ENCODE measurements at regions not wholly inside any gene's neighbourhood (a gene's known extent, or its start where the extent isn't known, plus 50 kb on each side); places are given as distances from the start of the nearest gene placed in this dataset.
A peak's percentile ranks its signal among the peaks of the same experiment; 100 is the strongest.
"Not testable (repeated sequence)": the region's sequence is repeated elsewhere in the genome, so short reads cannot be mapped to it uniquely, and the experiment has no call there.

DNA sequence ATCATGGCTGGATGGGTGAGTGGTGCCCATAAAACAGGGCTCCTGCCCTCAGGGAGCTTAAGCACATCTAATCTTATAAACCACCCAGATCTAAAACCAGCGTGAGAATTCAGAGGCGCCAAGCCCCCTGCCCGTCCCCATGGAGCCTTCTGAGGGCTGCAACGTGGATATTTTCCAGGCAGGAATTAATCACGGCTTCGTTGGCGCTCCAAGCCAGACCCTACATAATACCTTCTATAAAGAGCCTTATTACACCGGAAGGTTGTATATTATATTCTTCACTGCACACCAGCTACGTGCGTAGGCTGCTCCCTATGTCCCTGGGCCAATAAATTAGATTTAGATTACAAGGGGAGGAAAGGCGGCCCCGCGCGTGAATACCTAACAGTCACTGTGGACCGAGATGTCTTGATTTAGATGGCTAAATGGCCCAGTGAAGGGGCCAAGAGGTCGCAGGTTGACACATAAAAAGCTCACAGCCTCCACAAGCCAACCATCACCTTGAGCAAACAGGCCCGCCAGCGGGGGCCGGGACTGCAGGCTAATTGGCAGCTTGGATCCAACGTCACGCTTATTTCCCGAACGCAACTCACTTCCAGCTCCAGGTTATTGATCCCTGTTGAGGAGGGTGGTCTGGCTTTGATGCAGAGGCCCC lies 64.7 kb upstream of the APCDD1L start:
- no peak for DNase-seq (ENCODE audit: low read depth)

DNA sequence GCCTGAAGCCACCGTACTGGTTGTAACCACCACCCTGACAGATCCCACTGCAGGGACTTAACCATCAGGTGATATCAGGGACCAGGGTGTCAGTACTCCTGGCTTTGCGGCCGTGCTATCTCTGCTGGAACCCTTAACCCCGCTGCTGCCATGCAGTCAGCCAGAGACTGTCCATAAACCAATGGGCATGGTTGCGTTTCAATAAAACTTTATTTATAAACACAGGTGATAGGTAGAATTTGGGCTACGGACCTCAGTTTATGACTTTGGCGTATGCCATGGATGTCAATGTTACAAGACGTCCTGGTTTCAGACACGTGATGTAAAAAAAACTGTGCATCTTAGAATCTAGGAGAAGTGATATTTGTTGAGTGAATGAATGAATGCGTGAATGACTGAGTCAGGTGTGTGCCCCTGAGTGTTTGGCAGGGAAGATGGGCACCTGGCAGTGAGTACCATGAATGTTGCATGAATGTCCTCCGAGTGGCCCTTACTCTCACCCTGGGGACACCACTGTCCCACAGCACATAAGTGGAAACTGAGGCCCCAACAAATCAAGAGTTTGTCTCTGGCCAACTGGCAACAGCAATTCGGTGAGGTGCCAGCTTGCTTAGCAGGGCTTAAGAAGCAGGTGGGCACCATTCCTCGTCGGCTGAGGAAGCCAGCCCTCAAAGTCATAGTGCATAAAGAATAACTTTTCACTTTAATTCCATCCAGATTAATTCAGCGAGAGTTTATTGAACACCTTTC lies 64.0 kb upstream of the APCDD1L start:
- DNase-seq (ENCODE audit: low read depth): no peak

- DNase-seq (ENCODE audit: low read depth): no peak
Measured at GRCh38 chr20:58577871-58578598, 62.8 kb upstream of the APCDD1L start.

DNA sequence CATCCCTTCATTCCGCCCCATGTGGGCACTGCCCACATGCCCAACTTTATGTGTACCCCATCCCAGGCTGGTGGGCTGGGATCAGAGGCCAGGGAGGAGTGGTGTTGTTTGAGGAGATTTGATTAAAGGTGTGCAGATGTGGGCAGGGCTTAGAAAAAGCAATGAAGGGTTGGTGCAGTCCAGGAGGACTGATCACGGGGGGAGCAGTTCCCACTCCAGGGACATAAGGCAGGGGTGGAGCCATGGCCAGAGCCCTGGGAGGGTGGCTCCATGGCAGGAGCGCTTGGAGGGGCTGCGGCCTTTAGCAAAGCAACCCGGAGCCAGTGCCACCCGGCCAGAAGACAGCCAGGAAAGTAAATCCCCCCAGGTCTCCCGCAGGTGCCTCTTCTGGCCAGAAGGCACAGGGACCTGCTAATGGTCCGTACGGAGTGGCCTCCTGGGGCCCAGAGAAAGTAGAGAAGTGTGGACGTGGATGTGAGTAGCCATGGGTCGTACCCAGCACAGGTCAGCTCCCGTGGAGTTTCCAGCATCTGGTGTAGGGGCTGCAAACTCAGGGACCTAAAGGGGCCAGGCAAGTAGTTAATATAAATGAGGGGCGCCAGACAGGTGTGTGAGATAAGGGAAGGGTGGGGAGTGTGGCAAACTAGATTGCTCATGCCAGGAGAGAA lies 62.1 kb upstream of the APCDD1L start:
- DNase-seq (ENCODE audit: low read depth): no peak

DNA sequence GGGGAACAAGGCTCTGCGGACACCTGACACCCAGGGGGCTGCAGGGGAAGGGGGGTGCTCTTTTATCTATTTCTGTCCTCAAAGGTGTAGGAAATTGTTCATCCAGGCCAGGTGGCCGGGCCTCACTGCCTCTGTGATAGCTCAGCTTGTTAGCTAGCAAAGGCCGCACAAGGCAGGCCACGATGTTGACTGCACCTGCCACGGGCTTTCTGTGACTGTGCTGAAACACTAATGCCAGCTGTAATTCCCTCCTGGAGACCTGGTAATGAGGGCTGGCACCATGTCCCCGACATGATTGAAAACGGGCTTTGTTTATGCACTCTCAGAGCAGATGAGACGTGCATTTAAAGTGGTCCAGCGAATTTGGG lies 61.4 kb upstream of the APCDD1L start:
- DNase-seq (ENCODE audit: low read depth): no peak

DNA sequence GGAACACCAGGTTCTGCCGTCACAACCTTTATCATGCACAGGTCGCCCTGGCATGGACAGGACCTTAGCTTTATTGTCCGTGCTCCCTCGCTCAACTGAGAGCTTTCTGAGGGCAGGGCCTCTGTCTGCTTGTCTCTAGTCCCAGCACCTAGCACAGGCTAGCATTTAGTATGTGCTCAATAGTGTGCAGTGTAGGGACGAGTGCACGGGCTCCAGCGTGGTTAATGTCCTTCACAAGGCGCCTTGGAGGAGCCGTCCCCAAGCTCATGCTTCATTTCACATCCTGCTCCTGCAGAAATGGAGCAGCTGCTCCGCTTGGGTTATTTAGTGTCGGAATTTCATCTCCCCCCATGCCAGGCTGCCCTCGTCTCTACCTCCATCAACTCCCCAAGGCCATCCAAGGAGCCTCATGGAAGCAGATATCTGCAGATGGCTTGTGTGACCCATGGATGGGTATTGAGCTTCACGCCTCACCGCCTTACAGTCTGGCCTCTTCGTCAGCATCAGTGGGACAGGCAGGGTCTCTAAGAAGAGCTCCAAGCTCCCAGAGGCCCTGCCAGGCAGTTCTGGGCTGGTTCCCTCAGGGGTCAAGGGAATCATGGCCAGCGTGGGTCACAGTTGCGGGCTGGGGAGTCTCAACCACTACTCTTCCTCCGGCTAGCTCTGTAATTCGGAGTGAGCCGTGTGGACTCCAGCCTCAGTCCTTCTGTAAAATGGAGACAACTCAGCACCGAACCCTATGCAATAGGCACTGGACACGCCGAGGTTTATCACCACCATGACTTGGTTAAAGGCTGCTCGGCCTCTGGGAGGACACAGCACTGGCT lies 60.8 kb upstream of the APCDD1L start:
- DNase-seq (ENCODE audit: low read depth): no peak

DNA sequence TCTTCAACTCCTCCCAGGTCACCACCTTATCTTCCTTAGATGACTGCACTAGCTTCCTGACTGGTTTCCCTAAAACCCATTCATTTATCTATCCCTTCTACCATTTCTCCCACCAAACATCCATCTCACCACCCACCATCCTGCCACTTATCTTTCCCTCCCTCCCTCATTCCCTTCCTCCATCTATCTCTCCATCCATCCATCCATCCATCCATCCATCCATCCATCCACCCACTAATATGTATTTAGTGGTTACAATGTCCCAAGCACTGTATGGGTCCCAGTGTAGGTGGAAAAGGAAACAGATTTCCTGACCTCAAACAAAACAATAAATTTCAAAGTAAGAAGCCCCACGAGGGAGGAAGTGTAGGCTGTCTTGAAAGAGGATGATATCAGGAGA lies 59.3 kb upstream of the APCDD1L start:
- no peak for DNase-seq (ENCODE audit: low read depth)

GRCh38 chr20:58573986-58574385 lies 58.8 kb upstream of the APCDD1L start:
- no peak for DNase-seq (ENCODE audit: low read depth)

- DNase-seq (ENCODE audit: low read depth): no peak
Measured at GRCh38 chr20:58573257-58573656, 58.1 kb upstream of the APCDD1L start.

DNA sequence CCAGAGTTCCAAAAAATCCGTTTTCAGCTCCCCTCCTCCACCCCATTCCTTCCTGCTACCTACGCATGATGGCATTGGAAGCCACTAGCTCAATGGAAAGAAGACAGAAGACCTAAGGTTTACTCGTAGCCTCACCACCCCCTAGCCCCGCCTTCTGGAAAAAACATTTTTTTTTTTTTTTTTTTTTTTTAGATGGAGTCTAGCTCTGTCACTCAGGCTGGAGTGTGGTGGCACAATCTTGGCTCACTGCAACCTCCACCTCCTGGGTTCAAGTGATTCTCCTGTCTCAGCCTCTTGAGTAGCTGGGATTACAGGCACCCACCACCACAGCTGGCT lies 57.2 kb upstream of the APCDD1L start:
- DNase-seq (ENCODE audit: low read depth): not testable (repeated sequence)

- DNase-seq (ENCODE audit: low read depth): no peak
Measured at GRCh38 chr20:58571693-58572427, 56.7 kb upstream of the APCDD1L start.

DNA sequence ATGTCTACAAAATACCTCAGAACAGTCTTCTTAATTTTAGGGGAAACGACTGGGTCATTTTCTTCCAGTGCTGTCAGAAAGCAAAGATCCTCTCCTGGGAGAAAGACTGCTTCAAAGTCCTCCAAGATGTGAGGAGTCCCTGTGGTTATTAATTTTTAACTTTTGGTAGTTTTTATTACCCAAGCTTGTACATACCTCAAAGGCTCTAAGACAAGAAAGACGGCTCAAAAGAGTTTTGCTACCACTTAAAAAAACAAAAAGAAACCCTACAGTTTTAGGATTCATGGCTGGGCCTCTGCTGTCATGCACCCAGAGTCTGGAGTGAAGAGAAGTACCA lies 56.1 kb upstream of the APCDD1L start:
- peak; percentile 77 for DNase-seq (ENCODE audit: low read depth)

- no peak for DNase-seq (ENCODE audit: low read depth)
Measured at GRCh38 chr20:58570204-58570859, 55.1 kb upstream of the APCDD1L start.

- DNase-seq (ENCODE audit: low read depth): peak; percentile 25
Measured at GRCh38 chr20:58569241-58570125, 54.3 kb upstream of the APCDD1L start.

GRCh38 chr20:58568483-58569240 lies 53.5 kb upstream of the APCDD1L start:
- DNase-seq (ENCODE audit: low read depth): no peak

DNA sequence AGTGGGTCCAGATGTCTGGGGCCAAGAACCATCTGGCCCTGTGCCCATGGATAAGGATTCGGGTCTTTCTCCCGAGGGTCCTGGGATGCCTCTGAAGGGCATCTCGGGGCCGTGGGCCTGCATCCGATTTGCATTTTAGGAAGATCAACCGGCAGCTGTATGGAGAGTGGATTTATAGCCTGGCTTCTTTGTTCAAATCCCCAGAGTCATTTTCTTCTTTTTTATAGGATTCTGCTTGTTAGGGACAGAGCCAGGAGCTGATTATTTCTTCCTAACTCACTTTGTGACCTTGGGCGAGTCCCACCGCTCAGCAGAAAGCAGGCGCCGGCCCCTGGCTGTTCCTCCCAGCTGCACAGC lies 52.9 kb upstream of the APCDD1L start:
- no peak for DNase-seq (ENCODE audit: low read depth)

GRCh38 chr20:58567437-58567836 lies 52.2 kb upstream of the APCDD1L start:
- no peak for DNase-seq (ENCODE audit: low read depth)

GRCh38 chr20:58566981-58567380 lies 51.8 kb upstream of the APCDD1L start:
- no peak for DNase-seq (ENCODE audit: low read depth)

All from renal cortical epithelial cell (primary cell).